AG08396 (cell line): ENCODE measurements at regions not wholly inside any gene's neighbourhood (a gene's known extent, or its start where the extent isn't known, plus 50 kb on each side); places are given as distances from the start of the nearest gene placed in this dataset.

ENCODE experiments used
- DNase-seq: peaks from one replicate; pipeline ENCODE4 v3.0.0; 2012; ENCODE audit warnings: low spot score, mixed read lengths

- DNase-seq: no peak
These were observed 370.7 kb downstream of the INSC start for GRCh38 chr11:15485432-15485831.

- no peak for DNase-seq
These were observed 374.6 kb downstream of the INSC start for GRCh38 chr11:15489281-15489680.

GRCh38 chr11:15490535-15490934 is 375.8 kb downstream of the INSC start:
- no peak for DNase-seq

GRCh38 chr11:15493066-15493465 is 378.3 kb downstream of the INSC start:
- DNase-seq: no peak

GRCh38 chr11:15493921-15494620 is 379.3 kb downstream of the INSC start:
- DNase-seq: no peak

- DNase-seq: no peak
These were observed 380.0 kb downstream of the INSC start for GRCh38 chr11:15494740-15495139.

GRCh38 chr11:15495462-15495861 is 380.7 kb downstream of the INSC start:
- no peak for DNase-seq

GRCh38 chr11:15497366-15497765 is 382.6 kb downstream of the INSC start:
- no peak for DNase-seq

GRCh38 chr11:15499674-15500073 is 385.0 kb downstream of the INSC start:
- DNase-seq: no peak

- no peak for DNase-seq
These were observed 385.9 kb downstream of the INSC start for GRCh38 chr11:15500643-15501042.

GRCh38 chr11:15501566-15501965 is 386.8 kb downstream of the INSC start:
- no peak for DNase-seq

- no peak for DNase-seq
These were observed 390.4 kb downstream of the INSC start for GRCh38 chr11:15505155-15505554.

GRCh38 chr11:15507592-15507991 is 392.9 kb downstream of the INSC start:
- no peak for DNase-seq

- no peak for DNase-seq
These were observed 394.4 kb downstream of the INSC start for GRCh38 chr11:15509082-15509481.

GRCh38 chr11:15519124-15519791 is 404.5 kb downstream of the INSC start:
- DNase-seq: no peak

GRCh38 chr11:15519911-15520310 is 405.2 kb downstream of the INSC start:
- DNase-seq: no peak

GRCh38 chr11:15523543-15523942 is 408.8 kb downstream of the INSC start:
- no peak for DNase-seq

- DNase-seq: no peak
These were observed 410.9 kb downstream of the INSC start for GRCh38 chr11:15525582-15525981.

- DNase-seq: no peak
These were observed 411.3 kb downstream of the INSC start for GRCh38 chr11:15526032-15526431.

GRCh38 chr11:15526859-15527450 is 412.2 kb downstream of the INSC start:
- DNase-seq: no peak

GRCh38 chr11:15532432-15532831 is 417.7 kb downstream of the INSC start:
- no peak for DNase-seq

- no peak for DNase-seq
These were observed 419.5 kb downstream of the INSC start for GRCh38 chr11:15534266-15534665.

GRCh38 chr11:15535414-15535813 is 420.7 kb downstream of the INSC start:
- DNase-seq: no peak
